Nephron (organoid): ENCODE measurements at regions not wholly inside any gene's neighbourhood (a gene's known extent, or its start where the extent isn't known, plus 50 kb on each side); places are given as distances from the start of the nearest gene placed in this dataset.
"Not testable (repeated sequence)": the region's sequence is repeated elsewhere in the genome, so short reads cannot be mapped to it uniquely, and the experiment has no call there.

Experiments used
- H3K27ac Mint-ChIP-seq, 3 experiments: 2 replicates each; pipeline ENCODE4 v1.8.0; 2020; ENCODE audit warnings: mixed read lengths in 3 of 3, mild to moderate bottlenecking in 2 of 3, moderate library complexity in 1 of 3
- H3K27me3 Mint-ChIP-seq: 2 replicates; pipeline ENCODE4 v1.8.0; 2021; ENCODE audit warnings: low read depth, mild to moderate bottlenecking, moderate library complexity, mixed read lengths
- H3K36me3 Mint-ChIP-seq: 2 replicates; pipeline ENCODE4 v1.8.0; 2020; ENCODE audit warnings: low read depth, mixed read lengths
- H3K4me1 Mint-ChIP-seq: 2 replicates; pipeline ENCODE4 v1.8.0; 2020; ENCODE audit warnings: mixed read lengths
- H3K4me3 Mint-ChIP-seq, 3 experiments: 2 replicates each; pipeline ENCODE4 v1.8.0; 2020; ENCODE audit warnings: mild to moderate bottlenecking in 3 of 3, mixed read lengths in 3 of 3, moderate library complexity in 2 of 3
- H3K9me3 Mint-ChIP-seq: 2 replicates; pipeline ENCODE4 v1.8.0; 2020; ENCODE audit warnings: mixed read lengths
- CTCF ChIP-seq, 3 experiments: fragments of 200-600 bp; sonication (generic); IDR thresholded peaks; one replicate each; pipeline ENCODE4 v1.5.0; 2021; ENCODE audit warnings: antibody characterized with exemption in 3 of 3; ENCODE audit not compliant: unreplicated experiment in 3 of 3

DNA sequence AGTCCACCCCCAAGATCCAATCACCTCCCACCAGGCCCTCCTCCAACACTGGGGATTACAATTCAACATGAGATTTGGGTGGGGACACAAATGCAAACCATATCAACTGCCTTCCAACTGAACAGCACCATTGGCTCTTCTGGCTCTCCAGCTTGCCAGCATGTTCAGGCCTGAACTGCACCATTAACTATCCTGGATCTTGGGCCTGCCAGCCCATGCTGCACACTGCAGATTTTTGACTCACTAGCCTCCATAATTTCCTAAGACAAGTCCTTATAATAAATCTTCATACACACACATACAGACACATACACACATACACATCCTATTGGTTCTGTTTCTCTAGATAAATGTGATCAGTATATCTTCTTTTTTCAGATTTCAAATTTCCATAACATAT lies 737.1 kb upstream of the SPRY2 start:
- Mint-ChIP-seq H3K4me3 (no peak overlapping the region), H3K4me1 (no peaks in the 10 kb centered on the region), H3K36me3 (no peaks in the 10 kb centered on the region), H3K27me3 (no peaks in the 10 kb centered on the region), H3K9me3 (peaks cover 4% of the 10 kb centered on the region), H3K27ac (no peak overlapping the region)
- TF ChIP-seq CTCF (IDR thresholded peaks at IDR 0.05; ENCODE audit: unreplicated experiment in 3 of 3), result no peak

GRCh38 chr13:81069822-81070221 lies 728.9 kb upstream of the SPRY2 start:
- not testable (repeated sequence) for H3K36me3 Mint-ChIP-seq, H3K27ac Mint-ChIP-seq, H3K4me1 Mint-ChIP-seq, H3K27me3 Mint-ChIP-seq, H3K4me3 Mint-ChIP-seq
- H3K9me3 Mint-ChIP-seq, result peaks cover 17% of the 10 kb centered on the region

- H3K27ac Mint-ChIP-seq, result no peak overlapping the region
- H3K9me3 Mint-ChIP-seq, result no peaks in the 10 kb centered on the region
- no peak for TF ChIP-seq CTCF (IDR thresholded peaks at IDR 0.05; ENCODE audit: unreplicated experiment in 3 of 3)
- no peaks in the 10 kb centered on the region for H3K27me3 Mint-ChIP-seq
- H3K4me1 Mint-ChIP-seq, result peaks cover 4% of the 10 kb centered on the region
- no peak overlapping the region for H3K4me3 Mint-ChIP-seq
- H3K36me3 Mint-ChIP-seq, result no peaks in the 10 kb centered on the region
These were observed 718.0 kb upstream of the SPRY2 start for GRCh38 chr13:81058916-81059290.

DNA sequence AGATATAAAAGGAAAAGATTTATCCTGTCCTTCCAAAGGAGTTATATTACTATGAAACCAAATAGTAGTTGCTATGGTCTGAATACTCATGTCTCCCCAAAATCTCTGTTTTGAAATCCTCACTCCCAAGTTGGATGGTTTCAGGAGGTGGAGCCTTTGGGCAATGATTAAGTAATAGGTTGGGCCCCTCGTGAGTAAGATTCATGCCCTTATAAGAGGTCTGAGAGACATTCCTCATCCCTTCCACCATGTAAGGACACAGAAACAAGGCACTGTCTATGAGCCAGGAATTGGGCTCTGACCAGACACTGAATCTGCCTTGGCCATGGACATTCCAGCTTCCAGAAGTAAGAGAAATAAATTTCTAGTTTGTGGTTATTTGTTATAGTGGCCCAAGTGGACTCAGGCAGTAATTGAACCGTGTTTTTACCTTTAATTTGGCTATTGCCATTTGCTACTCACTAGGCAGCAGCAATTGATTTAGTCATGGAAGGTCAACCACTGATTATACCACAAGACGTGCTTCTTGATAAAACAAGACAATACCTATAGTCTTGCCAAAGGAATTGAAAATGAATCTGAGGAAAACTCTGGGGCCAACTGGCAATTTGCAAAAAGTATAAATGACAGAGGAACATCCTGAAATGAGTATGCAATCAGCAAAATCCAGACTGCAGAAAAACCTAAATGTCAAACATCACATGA lies 717.4 kb upstream of the SPRY2 start:
- TF ChIP-seq CTCF (IDR thresholded peaks at IDR 0.05; ENCODE audit: unreplicated experiment in 3 of 3), result no peak
- Mint-ChIP-seq H3K4me1 (peaks cover 4% of the 10 kb centered on the region), H3K36me3 (no peaks in the 10 kb centered on the region), H3K27ac (no peak overlapping the region), H3K9me3 (no peaks in the 10 kb centered on the region), H3K4me3 (no peak overlapping the region), H3K27me3 (no peaks in the 10 kb centered on the region)

DNA sequence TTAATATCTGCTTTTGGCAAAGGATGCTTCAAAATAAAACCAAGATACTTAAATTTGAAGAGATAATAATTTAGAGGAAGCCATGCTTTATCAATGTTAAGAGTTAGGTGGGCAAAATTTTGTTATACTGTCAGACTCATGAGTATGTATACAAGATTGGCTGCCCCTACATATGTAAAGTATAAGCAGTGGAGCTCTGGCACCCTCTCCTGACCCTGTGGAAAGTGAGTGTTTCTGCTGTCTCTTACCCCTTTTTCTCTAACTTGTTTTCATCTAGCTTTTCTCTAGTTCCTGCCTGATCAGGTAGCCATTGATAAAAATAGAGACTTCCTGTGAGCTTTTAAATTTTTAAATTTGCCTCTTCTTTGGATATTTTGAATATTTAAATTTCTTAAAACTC lies 710.9 kb upstream of the SPRY2 start:
- H3K4me1 Mint-ChIP-seq, result no peaks in the 10 kb centered on the region
- TF ChIP-seq CTCF (IDR thresholded peaks at IDR 0.05; ENCODE audit: unreplicated experiment in 3 of 3), result peak in 2 of 3 experiments; percentile 27 to 37
- H3K27me3 Mint-ChIP-seq, result no peaks in the 10 kb centered on the region
- no peaks in the 10 kb centered on the region for H3K9me3 Mint-ChIP-seq
- H3K4me3 Mint-ChIP-seq, result no peak overlapping the region
- H3K36me3 Mint-ChIP-seq, result no peaks in the 10 kb centered on the region
- H3K27ac Mint-ChIP-seq, result no peak overlapping the region

GRCh38 chr13:81048026-81048461 lies 707.1 kb upstream of the SPRY2 start:
- TF ChIP-seq CTCF (IDR thresholded peaks at IDR 0.05; ENCODE audit: unreplicated experiment in 3 of 3), result no peak
- Mint-ChIP-seq H3K9me3 (no peaks in the 10 kb centered on the region), H3K36me3 (no peaks in the 10 kb centered on the region), H3K27ac (no peak overlapping the region), H3K4me3 (no peak overlapping the region), H3K27me3 (no peaks in the 10 kb centered on the region), H3K4me1 (no peaks in the 10 kb centered on the region)
